ENCODE measurements at regions not wholly inside any gene's neighbourhood (a gene's known extent, or its start where the extent isn't known, plus 50 kb on each side); places are given as distances from the start of the nearest gene placed in this dataset.
A peak's percentile ranks its signal among the peaks of the same experiment; 100 is the strongest.

GRCh38 chr21:33157303-33157702 is 72.4 kb upstream of the IFNAR2 start:
- Histone ChIP-seq H3K27me3 (replicated peaks; ENCODE audit: control insufficient read depth, insufficient read depth, low read length) (peaks cover 39% of the 10 kb centered on the region), H3K4me3 (ENCODE audit: low read length) (no peak overlapping the region), H3K4me1 (ENCODE audit: control insufficient read depth, insufficient read depth, low read length) (peaks cover 1% of the 10 kb centered on the region), H3K9ac (ENCODE audit: low read length) (no peak overlapping the region), H3K9me3 (ENCODE audit: control insufficient read depth, low read length) (peaks cover 17% of the 10 kb centered on the region), H3K36me3 (ENCODE audit: control insufficient read depth, insufficient read depth, low read length, severe bottlenecking) (no peaks in the 10 kb centered on the region)
- DNase-seq (ENCODE audit: low read depth): no peak

GRCh38 chr21:33158654-33159053 is 71.1 kb upstream of the IFNAR2 start:
- Histone ChIP-seq H3K36me3 (ENCODE audit: control insufficient read depth, insufficient read depth, low read length, severe bottlenecking) (no peaks in the 10 kb centered on the region), H3K9me3 (ENCODE audit: control insufficient read depth, low read length) (peaks cover 17% of the 10 kb centered on the region), H3K9ac (ENCODE audit: low read length) (no peak overlapping the region), H3K4me1 (ENCODE audit: control insufficient read depth, insufficient read depth, low read length) (peaks cover 11% of the 10 kb centered on the region), H3K4me3 (ENCODE audit: low read length) (no peak overlapping the region), H3K27me3 (replicated peaks; ENCODE audit: control insufficient read depth, insufficient read depth, low read length) (peaks cover 36% of the 10 kb centered on the region)
- DNase-seq (ENCODE audit: low read depth): no peak

- H3K4me3 ChIP-seq (ENCODE audit: low read length): peak overlapping the region; percentile 10
- no peaks in the 10 kb centered on the region for H3K36me3 ChIP-seq (ENCODE audit: control insufficient read depth, insufficient read depth, low read length, severe bottlenecking)
- peaks cover 21% of the 10 kb centered on the region for H3K9me3 ChIP-seq (ENCODE audit: control insufficient read depth, low read length)
- DNase-seq (ENCODE audit: low read depth): no peak
- H3K27me3 ChIP-seq (replicated peaks; ENCODE audit: control insufficient read depth, insufficient read depth, low read length): peaks cover 40% of the 10 kb centered on the region
- H3K4me1 ChIP-seq (ENCODE audit: control insufficient read depth, insufficient read depth, low read length): peaks cover 11% of the 10 kb centered on the region
- H3K9ac ChIP-seq (ENCODE audit: low read length): no peak overlapping the region
These were observed 67.2 kb upstream of the IFNAR2 start for GRCh38 chr21:33162436-33162951.

GRCh38 chr21:33168886-33169285 is 60.9 kb upstream of the IFNAR2 start:
- Histone ChIP-seq H3K4me1 (ENCODE audit: control insufficient read depth, insufficient read depth, low read length) (no peaks in the 10 kb centered on the region), H3K9me3 (ENCODE audit: control insufficient read depth, low read length) (peaks cover 10% of the 10 kb centered on the region), H3K36me3 (ENCODE audit: control insufficient read depth, insufficient read depth, low read length, severe bottlenecking) (no peaks in the 10 kb centered on the region), H3K4me3 (ENCODE audit: low read length) (no peak overlapping the region), H3K27me3 (replicated peaks; ENCODE audit: control insufficient read depth, insufficient read depth, low read length) (peaks cover 48% of the 10 kb centered on the region), H3K9ac (ENCODE audit: low read length) (no peak overlapping the region)
- no peak for DNase-seq (ENCODE audit: low read depth)

DNA sequence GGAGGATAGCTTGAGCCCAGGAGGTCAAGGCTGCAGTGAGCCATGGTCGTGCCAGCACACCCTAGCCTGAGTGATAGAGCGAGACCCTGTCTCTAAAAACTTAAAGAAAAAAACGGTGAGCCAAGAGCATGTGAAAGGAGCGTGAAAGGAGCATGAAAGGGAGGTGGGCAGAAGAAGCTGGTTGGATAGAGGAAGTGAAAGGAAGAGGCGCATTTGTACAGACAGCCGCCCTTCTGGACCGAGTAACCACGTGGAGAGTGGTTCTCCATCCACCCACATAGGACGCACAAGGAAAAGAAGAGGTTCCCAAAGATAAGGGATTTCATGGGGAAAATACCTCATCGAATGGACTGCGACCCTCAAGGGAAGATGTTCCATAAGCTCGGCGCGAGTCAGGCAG is 60.4 kb upstream of the IFNAR2 start:
- Histone ChIP-seq H3K9ac (ENCODE audit: low read length) (no peak overlapping the region), H3K27me3 (replicated peaks; ENCODE audit: control insufficient read depth, insufficient read depth, low read length) (peaks cover 45% of the 10 kb centered on the region), H3K36me3 (ENCODE audit: control insufficient read depth, insufficient read depth, low read length, severe bottlenecking) (no peaks in the 10 kb centered on the region), H3K4me1 (ENCODE audit: control insufficient read depth, insufficient read depth, low read length) (no peaks in the 10 kb centered on the region), H3K9me3 (ENCODE audit: control insufficient read depth, low read length) (peaks cover 7% of the 10 kb centered on the region), H3K4me3 (ENCODE audit: low read length) (no peak overlapping the region)
- DNase-seq (ENCODE audit: low read depth): no peak

GRCh38 chr21:33171616-33172169 is 58.0 kb upstream of the IFNAR2 start:
- H3K9me3 ChIP-seq (ENCODE audit: control insufficient read depth, low read length): peaks cover 7% of the 10 kb centered on the region
- H3K27me3 ChIP-seq (replicated peaks; ENCODE audit: control insufficient read depth, insufficient read depth, low read length): peaks cover 56% of the 10 kb centered on the region
- no peak for DNase-seq (ENCODE audit: low read depth)
- no peaks in the 10 kb centered on the region for H3K36me3 ChIP-seq (ENCODE audit: control insufficient read depth, insufficient read depth, low read length, severe bottlenecking)
- H3K4me3 ChIP-seq (ENCODE audit: low read length): no peak overlapping the region
- H3K4me1 ChIP-seq (ENCODE audit: control insufficient read depth, insufficient read depth, low read length): no peaks in the 10 kb centered on the region
- no peak overlapping the region for H3K9ac ChIP-seq (ENCODE audit: low read length)

GRCh38 chr21:33174756-33175155 is 55.0 kb upstream of the IFNAR2 start:
- Histone ChIP-seq H3K4me3 (ENCODE audit: low read length) (no peak overlapping the region), H3K4me1 (ENCODE audit: control insufficient read depth, insufficient read depth, low read length) (no peaks in the 10 kb centered on the region), H3K9me3 (ENCODE audit: control insufficient read depth, low read length) (no peaks in the 10 kb centered on the region), H3K36me3 (ENCODE audit: control insufficient read depth, insufficient read depth, low read length, severe bottlenecking) (no peaks in the 10 kb centered on the region), H3K27me3 (replicated peaks; ENCODE audit: control insufficient read depth, insufficient read depth, low read length) (peaks cover 66% of the 10 kb centered on the region), H3K9ac (ENCODE audit: low read length) (no peak overlapping the region)
- no peak for DNase-seq (ENCODE audit: low read depth)
